Caco-2 (cell line): ENCODE measurements at regions not wholly inside any gene's neighbourhood (a gene's known extent, or its start where the extent isn't known, plus 50 kb on each side); places are given as distances from the start of the nearest gene placed in this dataset.

Source experiments
- BruUV-seq: library from RNA; stranded (reverse); fragments of 400-500 nt; replicated peaks from 2 replicates; lab custom pipeline; 2021; lab: Mats Ljungman, UMichigan
- CTCF ChIA-PET: fragments of 300-600 bp; sonication (Branson Sonifier 250); formaldehyde crosslinking; loops from one replicate; lab custom pipeline; 2022; ENCODE audit warnings: antibody characterized with exemption; lab: Charles Lee
- POLR2A ChIA-PET: fragments of 300-600 bp; sonication (Branson Sonifier 250); formaldehyde crosslinking; loops from one replicate; lab custom pipeline; 2022; ENCODE audit warnings: antibody characterized with exemption; lab: Charles Lee
- DNase-seq, 2 experiments: peaks; one replicate each; pipeline versions ENCODE4 v3.0.0 to v3.0.0-alpha.2; 2020 to 2022
- H3K27me3 ChIP-seq: replicated peaks from 2 replicates; pipeline ENCODE4 v1.6.0; 2011; ENCODE audit warnings: low read length; ENCODE audit not compliant: control insufficient read depth, insufficient read depth
- H3K36me3 ChIP-seq: 2 replicates; pipeline ENCODE4 v1.5.1; 2011; ENCODE audit warnings: low read length; ENCODE audit not compliant: control insufficient read depth, insufficient read depth
- H3K4me1 ChIP-seq: fragments of 250-450 bp; sonication (Bioruptor Pico); 2 replicates; pipeline ENCODE4 v1.5.1; 2020; ENCODE audit warnings: mild to moderate bottlenecking
- H3K4me3 ChIP-seq: 2 replicates; pipeline ENCODE4 v1.5.1; 2011; ENCODE audit warnings: low read depth, mild to moderate bottlenecking, control low read depth, low read length
- H3K9me3 ChIP-seq: fragments of 250-450 bp; sonication (Bioruptor Pico); 2 replicates; pipeline ENCODE4 v1.5.1; 2020; ENCODE audit warnings: mild to moderate bottlenecking, moderate library complexity
- H3K27ac Mint-ChIP-seq: one replicate; pipeline ENCODE4 v1.8.0; 2022; ENCODE audit warnings: mixed read lengths; ENCODE audit not compliant: unreplicated experiment
- H3K27me3 Mint-ChIP-seq: one replicate; pipeline ENCODE4 v1.8.0; 2022; ENCODE audit warnings: mixed read lengths; ENCODE audit not compliant: insufficient read depth, unreplicated experiment
- H3K36me3 Mint-ChIP-seq: one replicate; pipeline ENCODE4 v1.8.0; 2022; ENCODE audit warnings: mild to moderate bottlenecking, mixed read lengths; ENCODE audit not compliant: insufficient read depth, unreplicated experiment
- H3K4me1 Mint-ChIP-seq: one replicate; pipeline ENCODE4 v1.8.0; 2022; ENCODE audit warnings: low read depth, mixed read lengths; ENCODE audit not compliant: unreplicated experiment
- H3K4me3 Mint-ChIP-seq: one replicate; pipeline ENCODE4 v1.8.0; 2022; ENCODE audit warnings: mild to moderate bottlenecking, moderate library complexity, mixed read lengths; ENCODE audit not compliant: unreplicated experiment
- H3K9me3 Mint-ChIP-seq: one replicate; pipeline ENCODE4 v1.8.0; 2022; ENCODE audit warnings: mixed read lengths; ENCODE audit not compliant: unreplicated experiment
- CTCF ChIP-seq, 2 experiments: fragments of 200-600 bp in 1 of 2; IDR thresholded peaks; 1 replicate in 1 of 2; 2 replicates in 1 of 2; pipeline versions ENCODE4 v1.5.1 to v1.8.0; 2011 to 2022; ENCODE audit warnings: antibody characterized with exemption in 1 of 2, control low read depth in 1 of 2, inconsistent platforms in 1 of 2, low read depth in 1 of 2, low read length in 1 of 2, mild to moderate bottlenecking in 1 of 2, moderate library complexity in 1 of 2; ENCODE audit not compliant: insufficient read depth in 1 of 2, severe bottlenecking in 1 of 2, unreplicated experiment in 1 of 2
- intact Hi-C: fragments of 100-400 bp; cut with micrococcal nuclease; formaldehyde crosslinking; loops from one replicate; pipeline ENCODE4 v1.10.0; 2022; ENCODE audit not compliant: unreplicated experiment

GRCh38 chr15:79724804-79725203, 172.0 kb downstream of the MTHFS start:
- no peaks in the 10 kb centered on the region for H3K36me3 Mint-ChIP-seq

GRCh38 chr15:79728867-79729266, 167.9 kb downstream of the MTHFS start:
- no peak overlapping the region for H3K4me3 Mint-ChIP-seq

More at GRCh38 chr15:79724804-79725203, 172.0 kb downstream of the MTHFS start:
- H3K27me3 Mint-ChIP-seq, result peaks cover 23% of the 10 kb centered on the region
- H3K27ac Mint-ChIP-seq, result no peak overlapping the region
- no peak for DNase-seq
- no peaks in the 10 kb centered on the region for H3K36me3 ChIP-seq
- H3K9me3 Mint-ChIP-seq, result peaks cover 12% of the 10 kb centered on the region
- no peak overlapping the region for H3K4me3 Mint-ChIP-seq
- no peak overlapping the region for H3K4me3 ChIP-seq
- BruUV-seq, result no TSS peak
- intact Hi-C loops, result no loop called here
- TF ChIP-seq CTCF (IDR thresholded peaks at IDR 0.05; ENCODE audit: insufficient read depth in 1 of 2, low read depth in 1 of 2, low read length in 1 of 2, severe bottlenecking in 1 of 2, unreplicated experiment in 1 of 2), result no peak
- no peaks in the 10 kb centered on the region for H3K27me3 ChIP-seq
- CTCF ChIA-PET, result no interaction called here
- H3K9me3 ChIP-seq, result no peaks in the 10 kb centered on the region; the same call in 1 of the 2 replicates
- H3K4me1 Mint-ChIP-seq, result no peaks in the 10 kb centered on the region
- no peaks in the 10 kb centered on the region for H3K4me1 ChIP-seq
- POLR2A ChIA-PET, result no interaction called here

GRCh38 chr15:79736435-79737000, 160.3 kb downstream of the MTHFS start:
- Mint-ChIP-seq H3K4me3 (peak overlapping the region; percentile 42), H3K27me3 (peaks cover under 1% of the 10 kb centered on the region), H3K36me3 (no peaks in the 10 kb centered on the region), H3K9me3 (no peaks in the 10 kb centered on the region), H3K4me1 (peaks cover 10% of the 10 kb centered on the region), H3K27ac (peak overlapping the region; percentile 63)
- ChIA-PET CTCF (no interaction called here), POLR2A (no interaction called here)
- DNase-seq, result peak in 1 of 2 experiments; percentile 7
- TF ChIP-seq CTCF (IDR thresholded peaks at IDR 0.05; ENCODE audit: insufficient read depth in 1 of 2, low read depth in 1 of 2, low read length in 1 of 2, severe bottlenecking in 1 of 2, unreplicated experiment in 1 of 2), result no peak
- BruUV-seq, result no TSS peak
- no peaks in the 10 kb centered on the region for H3K36me3 ChIP-seq
- no peaks in the 10 kb centered on the region for H3K9me3 ChIP-seq
- H3K27me3 ChIP-seq, result no peaks in the 10 kb centered on the region
- intact Hi-C loops, result no loop called here
- peaks cover 11% of the 10 kb centered on the region for H3K4me1 ChIP-seq
- no peak overlapping the region for H3K4me3 ChIP-seq

More at GRCh38 chr15:79728867-79729266, 167.9 kb downstream of the MTHFS start:
- ChIA-PET CTCF (no interaction called here), POLR2A (no interaction called here)
- H3K9me3 ChIP-seq, result no peaks in the 10 kb centered on the region; the same call in 1 of the 2 replicates
- Mint-ChIP-seq H3K36me3 (no peaks in the 10 kb centered on the region), H3K27me3 (peaks cover 15% of the 10 kb centered on the region), H3K4me1 (no peaks in the 10 kb centered on the region), H3K9me3 (no peaks in the 10 kb centered on the region), H3K27ac (no peak overlapping the region)
- H3K36me3 ChIP-seq, result no peaks in the 10 kb centered on the region
- H3K27me3 ChIP-seq, result no peaks in the 10 kb centered on the region
- no peak overlapping the region for H3K4me3 ChIP-seq
- intact Hi-C loops, result no loop called here
- TF ChIP-seq CTCF (IDR thresholded peaks at IDR 0.05; ENCODE audit: insufficient read depth in 1 of 2, low read depth in 1 of 2, low read length in 1 of 2, severe bottlenecking in 1 of 2, unreplicated experiment in 1 of 2), result no peak
- no peak for DNase-seq
- H3K4me1 ChIP-seq, result no peaks in the 10 kb centered on the region
- BruUV-seq, result no TSS peak
